Stomach (tissue), 8 donors: ENCODE measurements at regions not wholly inside any gene's neighbourhood (a gene's known extent, or its start where the extent isn't known, plus 50 kb on each side); places are given as distances from the start of the nearest gene placed in this dataset.

Experiments
- DNase-seq, 2 donors: peaks; one replicate each; pipeline versions ENCODE4 v3.0.0 to v3.0.0-alpha.2; 2013 to 2019
- H3K27ac ChIP-seq, 5 donors: fragments of 200-600 bp in 4 of 5; sonication (generic) in 4 of 5; one replicate each; pipeline ENCODE4 v1.5.1; 2013 to 2019; ENCODE audit warnings: mild to moderate bottlenecking in 1 of 5, moderate library complexity in 1 of 5
- H3K27me3 ChIP-seq, 3 donors: fragments of 200-600 bp; sonication (generic); one replicate each; pipeline ENCODE4 v1.5.1; 2017 to 2019; ENCODE audit warnings: mixed run types in 1 of 3
- H3K36me3 ChIP-seq, 4 donors: fragments of 200-600 bp; sonication (generic); 1 replicate in 3 of 4; 2 replicates in 1 of 4; pipeline ENCODE4 v1.5.1; 2016 to 2019
- H3K4me1 ChIP-seq, 4 donors: fragments of 200-600 bp; sonication (generic); one replicate each; pipeline ENCODE4 v1.5.1; 2016 to 2019
- H3K4me3 ChIP-seq, 4 donors: fragments of 200-600 bp; sonication (generic) in 3 of 4; one replicate each; pipeline ENCODE4 v1.5.1; 2016 to 2019; ENCODE audit warnings: mild to moderate bottlenecking in 1 of 4
- H3K9me3 ChIP-seq, 4 donors: fragments of 200-600 bp; sonication (generic); one replicate each; pipeline ENCODE4 v1.5.1; 2016 to 2019
- EP300 ChIP-seq: sonication (generic); formaldehyde crosslinking; IDR thresholded peaks from one replicate; pipeline ENCODE4 v1.6.1; 2017; ENCODE audit warnings: antibody characterized with exemption
- POLR2A ChIP-seq, 4 donors: fragments of 450-650 bp; IDR thresholded peaks; one replicate each; pipeline ENCODE4 v1.6.1; 2016; ENCODE audit warnings: antibody characterized with exemption in 4 of 4, control low read depth in 2 of 4, mild to moderate bottlenecking in 1 of 4, moderate library complexity in 1 of 4
- POLR2AphosphoS5 ChIP-seq, 3 donors: sonication (generic); formaldehyde crosslinking; IDR thresholded peaks; one replicate each; pipeline ENCODE4 v1.6.1; 2016; ENCODE audit warnings: antibody characterized with exemption in 3 of 3
- WGBS, 5 donors: extraction: QIAGEN DNeasy Blood & Tissue Kit in 3 of 5; methylation state at CpG; one replicate each; pipeline versions ENCODE4 v1.1.5 to v1.1.7; 2013 to 2018; 5-methylcytosine and 5-hydroxymethylcytosine counted together
- intact Hi-C: fragments of 100-400 bp; cut with DNase I; formaldehyde crosslinking; loops from one replicate; pipeline ENCODE4 v1.15.1; 2023; ENCODE audit warnings: low total_unique reads
- TF ChIP-seq, protein P1 (sequence below), 7 experiments: fragments of 450-650 bp in 4 of 7; fragments of 200-600 bp in 3 of 7; sonication (generic) in 3 of 7; IDR thresholded peaks; one replicate each; pipeline ENCODE4 v1.5.1; 2016 to 2019; ENCODE audit warnings: antibody characterized with exemption in 7 of 7, control low read depth in 2 of 7, mild to moderate bottlenecking in 1 of 7
- donor health status: healthy with polysubstance abuse.
- donor health status: Bipolar disorder and iron deficiency.
- donor health status: healthy.

DNA sequence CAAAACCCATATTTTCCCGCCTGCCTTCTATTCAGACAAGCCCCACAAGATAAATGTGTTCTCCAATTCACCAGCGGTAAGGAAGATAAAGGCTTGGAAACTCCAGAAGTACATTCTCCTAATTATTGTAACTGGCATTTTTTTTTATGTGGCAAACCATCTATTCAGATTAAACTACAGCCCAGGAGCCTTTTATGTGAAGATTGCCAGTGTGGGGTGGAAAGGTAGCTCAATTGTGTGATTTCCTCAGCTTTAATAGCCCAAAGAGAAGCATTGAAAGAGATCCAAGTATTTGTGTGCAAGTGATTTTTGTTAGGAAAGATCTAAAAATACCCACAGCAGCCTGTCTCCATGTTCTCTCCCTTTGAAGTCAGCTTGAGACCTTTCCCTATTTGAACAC is 451.4 kb upstream of the CCL2 start:
- no peak for DNase-seq
- Histone ChIP-seq H3K4me1 (peaks cover 0 to 6% (median 0%) of the 10 kb centered on the region in 4 donors), H3K4me3 (no peak overlapping the region), H3K27ac (no peak overlapping the region), H3K36me3 (no peaks in the 10 kb centered on the region), H3K27me3 (peaks cover 0 to 30% (median 6%) of the 10 kb centered on the region in 3 donors), H3K9me3 (no peaks in the 10 kb centered on the region)
- WGBS, 5 donors = 35 to 53% (median 38%) methylated on average over 2 of the region's 2 CpGs
- TF ChIP-seq POLR2A (IDR thresholded peaks at IDR 0.05) (no peak), POLR2AphosphoS5 (IDR thresholded peaks at IDR 0.05) (no peak), EP300 (no peak)
- TF ChIP-seq, protein P1, sequence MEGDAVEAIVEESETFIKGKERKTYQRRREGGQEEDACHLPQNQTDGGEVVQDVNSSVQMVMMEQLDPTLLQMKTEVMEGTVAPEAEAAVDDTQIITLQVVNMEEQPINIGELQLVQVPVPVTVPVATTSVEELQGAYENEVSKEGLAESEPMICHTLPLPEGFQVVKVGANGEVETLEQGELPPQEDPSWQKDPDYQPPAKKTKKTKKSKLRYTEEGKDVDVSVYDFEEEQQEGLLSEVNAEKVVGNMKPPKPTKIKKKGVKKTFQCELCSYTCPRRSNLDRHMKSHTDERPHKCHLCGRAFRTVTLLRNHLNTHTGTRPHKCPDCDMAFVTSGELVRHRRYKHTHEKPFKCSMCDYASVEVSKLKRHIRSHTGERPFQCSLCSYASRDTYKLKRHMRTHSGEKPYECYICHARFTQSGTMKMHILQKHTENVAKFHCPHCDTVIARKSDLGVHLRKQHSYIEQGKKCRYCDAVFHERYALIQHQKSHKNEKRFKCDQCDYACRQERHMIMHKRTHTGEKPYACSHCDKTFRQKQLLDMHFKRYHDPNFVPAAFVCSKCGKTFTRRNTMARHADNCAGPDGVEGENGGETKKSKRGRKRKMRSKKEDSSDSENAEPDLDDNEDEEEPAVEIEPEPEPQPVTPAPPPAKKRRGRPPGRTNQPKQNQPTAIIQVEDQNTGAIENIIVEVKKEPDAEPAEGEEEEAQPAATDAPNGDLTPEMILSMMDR (IDR thresholded peaks at IDR 0.05) = no peak
- intact Hi-C loops = no loop called here

DNA sequence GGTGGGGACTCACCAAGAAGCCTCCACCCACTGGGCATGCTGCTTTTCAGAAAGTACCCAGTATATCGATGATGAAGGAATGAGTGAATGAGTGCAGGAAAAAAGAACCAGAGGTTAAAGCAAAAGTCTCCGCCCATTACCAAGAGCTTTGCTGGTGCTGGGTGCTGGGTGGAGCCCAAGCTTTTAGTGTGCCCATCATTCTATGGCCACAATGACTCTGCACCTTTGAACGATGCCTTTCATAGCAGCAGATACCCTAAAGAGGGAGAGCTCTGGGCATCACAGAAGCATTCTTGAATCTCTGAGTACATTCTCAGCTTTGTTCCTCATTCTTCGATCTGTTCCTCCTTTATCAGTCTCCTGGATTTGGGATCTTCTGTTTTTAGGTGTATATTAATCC is 450.7 kb upstream of the CCL2 start:
- Histone ChIP-seq H3K27ac (no peak overlapping the region), H3K4me1 (peaks cover 0 to 6% (median 0%) of the 10 kb centered on the region in 4 donors), H3K9me3 (no peaks in the 10 kb centered on the region), H3K27me3 (peaks cover 0 to 33% (median 6%) of the 10 kb centered on the region in 3 donors), H3K36me3 (no peaks in the 10 kb centered on the region), H3K4me3 (no peak overlapping the region)
- WGBS, 5 donors = 77 to 91% (median 82%) methylated on average over 4 of the region's 4 CpGs
- intact Hi-C loops = no loop called here
- no peak for DNase-seq
- no peak for TF ChIP-seq POLR2A (IDR thresholded peaks at IDR 0.05)
- TF ChIP-seq EP300 = no peak
- no peak for TF ChIP-seq POLR2AphosphoS5 (IDR thresholded peaks at IDR 0.05)
- TF ChIP-seq, protein P1 (IDR thresholded peaks at IDR 0.05) = no peak

DNA sequence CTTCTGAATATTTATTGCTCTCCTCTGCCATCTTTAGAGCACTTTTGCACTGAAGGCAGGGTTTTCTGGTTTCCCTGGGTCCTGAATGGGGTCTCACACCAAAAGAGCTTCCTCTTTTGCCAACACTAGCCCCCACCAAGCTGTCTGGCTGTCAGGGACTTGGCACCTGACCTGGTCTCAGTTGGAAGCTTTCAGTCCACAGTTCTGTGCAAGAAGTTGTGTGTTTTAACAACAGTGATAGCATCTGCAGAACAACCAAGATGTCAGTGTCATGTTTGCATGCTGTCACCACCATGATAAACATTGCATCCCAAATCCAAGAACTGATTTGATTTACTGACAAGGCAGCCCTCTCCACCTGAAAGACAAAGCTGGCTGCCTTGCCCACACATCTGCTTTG is 448.5 kb upstream of the CCL2 start:
- Histone ChIP-seq H3K4me3 (no peak overlapping the region), H3K27ac (no peak overlapping the region), H3K9me3 (no peaks in the 10 kb centered on the region), H3K27me3 (peaks cover 0 to 20% (median 6%) of the 10 kb centered on the region in 3 donors), H3K4me1 (peaks cover 0 to 8% (median 0%) of the 10 kb centered on the region in 4 donors), H3K36me3 (no peaks in the 10 kb centered on the region)
- no peak for DNase-seq
- no peak for TF ChIP-seq POLR2A (IDR thresholded peaks at IDR 0.05)
- no peak for TF ChIP-seq POLR2AphosphoS5 (IDR thresholded peaks at IDR 0.05)
- TF ChIP-seq, protein P1 (IDR thresholded peaks at IDR 0.05) = no peak
- no peak for TF ChIP-seq EP300
- intact Hi-C loops = no loop called here

DNA sequence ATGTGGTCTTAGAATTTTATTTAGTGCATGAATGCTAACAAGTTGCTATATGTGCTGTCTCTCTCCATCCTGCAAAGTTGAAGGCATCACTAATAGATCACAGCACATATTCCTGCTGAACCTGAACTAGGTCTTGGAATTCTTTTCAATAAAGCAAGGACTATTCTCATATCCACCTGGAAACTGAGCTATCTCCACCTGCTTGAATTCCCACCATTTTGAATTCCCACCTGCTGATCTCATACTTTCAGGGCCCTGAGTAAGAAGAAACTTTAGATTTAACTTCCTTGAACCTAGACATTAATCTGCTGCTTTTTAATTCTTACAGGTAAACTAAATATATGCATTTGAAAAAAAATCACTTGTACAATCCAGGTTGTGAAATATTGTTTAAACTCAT is 445.3 kb upstream of the CCL2 start:
- H3K9me3 ChIP-seq = no peaks in the 10 kb centered on the region
- no peak overlapping the region for H3K27ac ChIP-seq
- TF ChIP-seq, protein P1 (IDR thresholded peaks at IDR 0.05) = no peak
- TF ChIP-seq EP300 (no peak), POLR2AphosphoS5 (IDR thresholded peaks at IDR 0.05) (no peak), POLR2A (IDR thresholded peaks at IDR 0.05) (no peak)
- peaks cover 0 to 6% (median 0%) of the 10 kb centered on the region in 4 donors for H3K4me1 ChIP-seq
- H3K36me3 ChIP-seq = no peaks in the 10 kb centered on the region
- DNase-seq = peak in 1 of 2 donors; percentile 6
- peaks cover 0 to 7% (median 6%) of the 10 kb centered on the region in 3 donors for H3K27me3 ChIP-seq
- no peak overlapping the region for H3K4me3 ChIP-seq
- intact Hi-C loops = no loop called here
